ENCODE measurements at regions not wholly inside any gene's neighbourhood (a gene's known extent, or its start where the extent isn't known, plus 50 kb on each side); places are given as distances from the start of the nearest gene placed in this dataset.
A peak's percentile ranks its signal among the peaks of the same experiment; 100 is the strongest.

DNA sequence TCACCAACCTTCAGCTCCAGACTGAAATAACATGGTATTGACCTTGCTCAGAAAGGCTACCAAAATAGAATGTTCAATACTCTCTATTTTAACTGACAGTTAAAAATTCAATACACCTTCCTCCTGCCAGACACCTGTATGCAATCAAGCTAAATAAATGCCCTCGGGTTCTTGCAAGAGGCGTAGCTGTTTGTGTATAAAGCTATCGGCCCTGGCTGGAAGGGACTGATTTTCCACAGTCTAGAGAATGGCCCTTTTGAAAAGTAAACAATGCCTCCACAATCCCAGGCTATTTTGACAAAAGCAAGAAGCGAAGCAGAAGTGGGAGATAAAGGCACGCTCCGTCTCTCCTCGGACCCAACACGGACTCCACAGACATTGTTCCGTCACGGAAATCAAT lies 791.2 kb downstream of the BRD1 start (continued):
- TF ChIP-seq, protein P1, sequence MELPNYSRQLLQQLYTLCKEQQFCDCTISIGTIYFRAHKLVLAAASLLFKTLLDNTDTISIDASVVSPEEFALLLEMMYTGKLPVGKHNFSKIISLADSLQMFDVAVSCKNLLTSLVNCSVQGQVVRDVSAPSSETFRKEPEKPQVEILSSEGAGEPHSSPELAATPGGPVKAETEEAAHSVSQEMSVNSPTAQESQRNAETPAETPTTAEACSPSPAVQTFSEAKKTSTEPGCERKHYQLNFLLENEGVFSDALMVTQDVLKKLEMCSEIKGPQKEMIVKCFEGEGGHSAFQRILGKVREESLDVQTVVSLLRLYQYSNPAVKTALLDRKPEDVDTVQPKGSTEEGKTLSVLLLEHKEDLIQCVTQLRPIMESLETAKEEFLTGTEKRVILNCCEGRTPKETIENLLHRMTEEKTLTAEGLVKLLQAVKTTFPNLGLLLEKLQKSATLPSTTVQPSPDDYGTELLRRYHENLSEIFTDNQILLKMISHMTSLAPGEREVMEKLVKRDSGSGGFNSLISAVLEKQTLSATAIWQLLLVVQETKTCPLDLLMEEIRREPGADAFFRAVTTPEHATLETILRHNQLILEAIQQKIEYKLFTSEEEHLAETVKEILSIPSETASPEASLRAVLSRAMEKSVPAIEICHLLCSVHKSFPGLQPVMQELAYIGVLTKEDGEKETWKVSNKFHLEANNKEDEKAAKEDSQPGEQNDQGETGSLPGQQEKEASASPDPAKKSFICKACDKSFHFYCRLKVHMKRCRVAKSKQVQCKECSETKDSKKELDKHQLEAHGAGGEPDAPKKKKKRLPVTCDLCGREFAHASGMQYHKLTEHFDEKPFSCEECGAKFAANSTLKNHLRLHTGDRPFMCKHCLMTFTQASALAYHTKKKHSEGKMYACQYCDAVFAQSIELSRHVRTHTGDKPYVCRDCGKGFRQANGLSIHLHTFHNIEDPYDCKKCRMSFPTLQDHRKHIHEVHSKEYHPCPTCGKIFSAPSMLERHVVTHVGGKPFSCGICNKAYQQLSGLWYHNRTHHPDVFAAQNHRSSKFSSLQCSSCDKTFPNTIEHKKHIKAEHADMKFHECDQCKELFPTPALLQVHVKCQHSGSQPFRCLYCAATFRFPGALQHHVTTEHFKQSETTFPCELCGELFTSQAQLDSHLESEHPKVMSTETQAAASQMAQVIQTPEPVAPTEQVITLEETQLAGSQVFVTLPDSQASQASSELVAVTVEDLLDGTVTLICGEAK (IDR thresholded peaks at IDR 0.05), result no peak
- TF ChIP-seq, protein P1 (CRISPR knock-in tag; IDR thresholded peaks at IDR 0.05), result no peak

DNA sequence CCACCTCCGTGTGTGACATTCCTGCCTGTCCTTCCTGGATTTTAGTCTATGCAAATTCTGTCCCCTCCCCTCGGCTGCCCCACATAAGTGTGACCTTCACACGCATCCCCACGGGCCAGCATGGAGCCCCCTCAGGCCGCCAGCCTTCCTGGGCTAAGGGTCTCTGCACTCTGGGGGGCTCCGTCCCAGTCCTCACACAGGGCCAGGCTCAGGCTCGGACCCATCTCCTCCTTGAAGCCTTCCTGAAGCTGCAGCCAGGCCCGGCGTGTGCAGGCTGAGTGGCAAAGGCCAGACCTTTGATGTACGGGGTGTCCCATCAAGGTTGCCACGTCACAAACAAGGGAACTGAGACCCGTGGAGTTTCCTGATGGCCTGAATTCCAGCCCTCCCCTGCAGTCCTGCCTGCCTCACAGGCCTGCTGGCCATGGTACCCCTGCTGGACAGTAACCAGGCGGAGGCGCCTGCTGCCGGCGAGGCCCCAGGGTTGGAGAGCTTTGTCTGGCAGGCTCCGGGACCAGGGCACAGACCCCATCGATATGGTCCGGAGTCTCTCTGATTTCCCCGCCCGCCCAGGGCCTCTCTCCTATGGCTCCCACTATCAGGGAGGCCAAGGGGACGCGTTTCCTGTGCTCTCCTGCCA lies 791.7 kb downstream of the BRD1 start:
- BruUV-seq (replicated peaks), result no TSS peak
- in situ Hi-C loops (cut with HindIII; ENCODE audit: extremely low pct_ligation_motif_present, low pct_unique_long_range_greater_than_20kb), result no loop called here
- H3K4me3 ChIP-seq (replicated peaks in 1 of 3; ENCODE audit: insufficient read depth in 1 of 3, low read depth in 2 of 3, low read length in 3 of 3), result no peak overlapping the region
- ChIA-PET CTCF (ENCODE audit: low intra/inter-chr PET ratio, low total read pairs) (no interaction called here), POLR2A (no interaction called here)
- H4K20me1 ChIP-seq (ENCODE audit: insufficient read depth, low read length), result no peaks in the 10 kb centered on the region
- no peak overlapping the region for H3K9ac ChIP-seq (ENCODE audit: insufficient read depth, low read depth, low read length)
- H3K27ac ChIP-seq (ENCODE audit: extremely low read length, insufficient read depth, low read length), result no peak overlapping the region
- no peak for DNase-seq (ENCODE audit: low spot score)
- H3K4me2 ChIP-seq (ENCODE audit: low read depth, low read length), result no peak overlapping the region
- intact Hi-C loops (cut with micrococcal nuclease; ENCODE audit: unreplicated experiment), result no loop called here
- H3K36me3 ChIP-seq (replicated peaks in 1 of 2; ENCODE audit: control insufficient read depth in 1 of 2, insufficient read depth in 2 of 2, low read length in 2 of 2), result no peaks in the 10 kb centered on the region
- H3K4me1 ChIP-seq (ENCODE audit: insufficient read depth, low read length), result peaks cover 12% of the 10 kb centered on the region
- peaks cover 4 to 47% of the 10 kb centered on the region in 2 experiments; a peak in 4 of 5 replicates for H3K27me3 ChIP-seq (ENCODE audit: control insufficient read depth in 1 of 2, insufficient read depth in 2 of 2, low read length in 2 of 2)
- H2AFZ ChIP-seq (ENCODE audit: low read length), result no peak overlapping the region
- no peaks in the 10 kb centered on the region for H3K79me2 ChIP-seq (ENCODE audit: insufficient read depth, low read length)
- H3K9me3 ChIP-seq (ENCODE audit: low read length), result no peaks in the 10 kb centered on the region
- no peak for ATAC-seq
- TF ChIP-seq, protein P2, sequence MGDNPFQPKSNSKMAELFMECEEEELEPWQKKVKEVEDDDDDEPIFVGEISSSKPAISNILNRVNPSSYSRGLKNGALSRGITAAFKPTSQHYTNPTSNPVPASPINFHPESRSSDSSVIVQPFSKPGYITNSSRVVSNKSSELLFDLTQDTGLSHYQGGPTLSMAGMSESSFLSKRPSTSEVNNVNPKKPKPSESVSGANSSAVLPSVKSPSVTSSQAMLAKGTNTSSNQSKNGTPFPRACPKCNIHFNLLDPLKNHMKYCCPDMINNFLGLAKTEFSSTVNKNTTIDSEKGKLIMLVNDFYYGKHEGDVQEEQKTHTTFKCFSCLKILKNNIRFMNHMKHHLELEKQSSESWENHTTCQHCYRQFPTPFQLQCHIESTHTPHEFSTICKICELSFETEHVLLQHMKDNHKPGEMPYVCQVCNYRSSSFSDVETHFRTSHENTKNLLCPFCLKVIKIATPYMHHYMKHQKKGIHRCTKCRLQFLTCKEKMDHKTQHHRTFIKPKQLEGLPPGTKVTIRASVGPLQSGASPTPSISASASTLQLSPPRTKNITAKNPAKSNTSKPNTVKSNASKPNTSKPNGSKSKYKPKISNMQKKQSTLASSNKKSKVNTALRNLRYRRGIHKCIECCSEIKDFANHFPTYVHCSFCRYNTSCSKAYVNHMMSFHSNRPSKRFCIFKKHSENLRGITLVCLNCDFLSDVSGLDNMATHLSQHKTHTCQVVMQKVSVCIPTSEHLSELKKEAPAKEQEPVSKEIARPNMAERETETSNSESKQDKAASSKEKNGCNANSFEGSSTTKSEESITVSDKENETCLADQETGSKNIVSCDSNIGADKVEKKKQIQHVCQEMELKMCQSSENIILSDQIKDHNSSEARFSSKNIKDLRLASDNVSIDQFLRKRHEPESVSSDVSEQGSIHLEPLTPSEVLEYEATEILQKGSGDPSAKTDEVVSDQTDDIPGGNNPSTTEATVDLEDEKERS (CRISPR knock-in tag; IDR thresholded peaks at IDR 0.05), result no peak
- TF ChIP-seq CREB1 (IDR thresholded peaks at IDR 0.05), result peak; percentile 28; the same call in 1 of the 2 replicates
- TF ChIP-seq CREB1 (CRISPR knock-in tag; IDR thresholded peaks at IDR 0.05), result no peak
- TF ChIP-seq ESRRA (CRISPR knock-in tag; IDR thresholded peaks at IDR 0.05; ENCODE audit: low read depth), result no peak
- WGBS (ENCODE audit: low lambda C conversion rate), result 13% methylated on average over 10 of the region's 23 CpGs
- no peak for FAIRE-seq

All from HepG2 (cell line).